GF-D8 (cell line): ENCODE measurements at regions not wholly inside any gene's neighbourhood (a gene's known extent, or its start where the extent isn't known, plus 50 kb on each side); places are given as distances from the start of the nearest gene placed in this dataset.

ENCODE experiments used
- DNase-seq: peaks from one replicate; lab custom pipeline; 2025; lab: John Stamatoyannopoulos, UW

DNA sequence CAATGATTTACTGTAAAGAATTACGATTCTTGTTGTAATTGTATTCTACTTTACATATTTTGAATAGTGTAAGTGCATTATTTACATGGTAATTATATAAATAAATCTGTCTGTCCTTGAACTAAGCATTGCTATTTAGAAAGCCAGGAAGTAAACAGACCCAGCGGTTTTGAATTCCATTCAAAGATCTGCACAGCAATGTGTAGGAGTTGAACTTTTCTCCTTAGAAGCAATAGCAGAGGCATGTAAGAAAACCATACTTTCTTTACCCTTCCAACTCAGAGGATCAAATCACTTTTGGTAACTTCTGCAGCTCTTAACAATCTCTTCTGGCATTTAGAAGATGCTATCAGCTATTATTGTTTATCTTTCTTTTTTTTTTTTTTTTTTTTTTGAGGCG, 109.2 kb upstream of the VRK2 start:
- no peak for DNase-seq

DNA sequence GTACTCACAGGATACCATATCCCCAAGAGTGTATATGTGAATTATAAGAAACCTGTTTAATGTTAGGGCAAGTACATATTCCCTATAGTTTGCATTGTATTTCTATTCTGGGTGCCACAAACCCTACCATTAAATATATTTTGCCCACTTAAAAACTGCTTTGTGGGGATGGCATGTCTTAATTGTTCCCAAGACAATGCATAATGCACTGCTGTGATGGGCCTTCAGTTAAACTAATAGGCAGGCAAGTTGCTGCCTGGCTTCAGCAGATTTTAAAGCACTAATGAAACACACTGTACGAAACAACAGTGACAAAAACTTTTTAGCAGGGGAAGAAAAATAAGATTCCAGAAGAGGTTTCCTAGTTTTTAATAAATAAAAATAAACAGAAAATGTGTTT, 104.8 kb upstream of the VRK2 start:
- DNase-seq: no peak

DNA sequence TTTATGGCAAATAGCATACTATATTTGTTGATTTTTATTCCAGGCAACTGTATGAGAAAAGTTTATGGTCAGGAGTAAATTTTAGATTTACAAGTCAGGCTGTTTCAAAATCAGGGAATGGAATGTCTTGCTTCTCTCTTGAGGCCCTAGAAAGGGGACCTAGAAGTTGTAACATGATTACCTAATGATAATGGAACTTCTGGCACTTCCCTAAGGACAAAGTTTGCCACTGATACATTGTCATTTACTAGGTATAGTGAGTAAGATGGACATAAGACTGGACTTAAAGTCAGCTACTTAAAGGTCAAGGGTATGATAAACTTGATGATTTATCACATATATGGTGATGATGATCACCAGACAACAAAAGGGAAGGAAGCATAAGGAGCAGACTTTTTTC, 103.3 kb upstream of the VRK2 start:
- DNase-seq: no peak

DNA sequence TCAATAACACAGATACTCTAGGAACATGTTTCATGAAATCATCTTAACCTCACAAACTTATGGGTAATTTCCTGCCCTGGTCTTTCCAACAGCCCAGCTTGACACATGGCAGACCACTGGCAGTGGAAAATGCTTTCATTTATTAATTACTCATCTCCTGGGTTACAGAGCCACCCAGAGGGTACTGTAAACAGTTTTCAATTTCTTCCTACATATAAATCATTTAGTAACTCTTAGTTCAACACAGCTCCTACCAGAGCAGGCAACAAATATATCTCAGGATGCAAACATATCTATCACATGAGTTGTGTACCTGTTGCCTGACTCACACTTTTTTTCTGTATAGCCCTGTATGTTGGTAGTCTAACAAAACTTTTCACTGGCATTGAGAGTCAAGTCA, 99.2 kb upstream of the VRK2 start:
- no peak for DNase-seq

DNA sequence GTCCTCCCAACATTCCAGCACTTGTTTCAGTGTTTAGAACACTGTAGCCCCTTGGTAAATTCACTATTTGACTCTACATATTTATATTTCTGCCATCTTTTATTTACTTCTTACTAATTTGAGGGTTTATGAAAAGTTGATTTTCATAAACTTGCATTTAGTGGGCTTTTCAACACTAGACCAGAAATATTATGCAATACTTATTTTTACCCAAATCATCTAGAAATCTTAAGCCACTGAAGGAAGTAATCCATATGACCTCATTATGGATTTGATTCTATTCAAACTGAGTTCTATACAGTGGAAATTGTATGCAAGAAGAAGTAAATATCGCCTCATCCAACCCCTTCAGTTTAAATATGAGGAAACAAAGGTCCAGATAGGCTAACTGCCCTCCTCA, 92.6 kb upstream of the VRK2 start:
- no peak for DNase-seq

DNA sequence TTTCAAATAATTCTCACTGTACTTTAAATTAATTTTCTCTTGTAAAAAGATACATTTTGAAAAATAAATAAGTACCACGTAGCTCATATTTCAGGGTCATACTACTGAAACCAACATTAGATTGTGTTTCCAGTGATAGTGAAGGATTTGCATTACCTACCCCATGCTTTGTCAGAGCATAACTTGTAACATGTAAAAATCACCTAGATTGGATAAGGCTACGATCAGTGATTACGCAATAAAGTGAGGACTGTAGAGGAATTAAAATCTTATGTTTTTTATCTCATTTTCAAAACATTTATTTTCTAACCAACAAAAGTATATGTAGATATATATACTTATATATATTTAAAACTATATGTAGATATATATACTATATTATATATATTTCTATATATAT, 89.4 kb upstream of the VRK2 start:
- DNase-seq: no peak

DNA sequence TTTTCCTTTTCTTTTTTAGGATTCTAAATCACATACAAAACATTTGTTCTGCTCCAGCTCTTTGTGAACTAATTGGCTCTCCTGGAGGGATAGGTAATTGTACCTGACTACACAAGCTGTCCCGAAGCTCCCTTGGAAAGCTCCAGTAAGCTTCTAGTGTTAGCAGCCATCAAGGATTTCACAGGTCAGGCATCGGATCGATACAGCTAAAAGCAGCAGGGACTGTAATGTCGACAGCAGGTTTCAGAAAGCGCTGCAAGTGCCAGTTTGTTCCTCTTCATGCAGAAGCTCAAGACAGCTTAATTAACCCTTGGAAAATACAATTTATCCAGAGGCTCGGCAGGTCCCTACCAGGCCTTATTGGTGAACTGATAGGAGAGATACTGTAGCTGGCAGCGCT, 87.2 kb upstream of the VRK2 start:
- no peak for DNase-seq

DNA sequence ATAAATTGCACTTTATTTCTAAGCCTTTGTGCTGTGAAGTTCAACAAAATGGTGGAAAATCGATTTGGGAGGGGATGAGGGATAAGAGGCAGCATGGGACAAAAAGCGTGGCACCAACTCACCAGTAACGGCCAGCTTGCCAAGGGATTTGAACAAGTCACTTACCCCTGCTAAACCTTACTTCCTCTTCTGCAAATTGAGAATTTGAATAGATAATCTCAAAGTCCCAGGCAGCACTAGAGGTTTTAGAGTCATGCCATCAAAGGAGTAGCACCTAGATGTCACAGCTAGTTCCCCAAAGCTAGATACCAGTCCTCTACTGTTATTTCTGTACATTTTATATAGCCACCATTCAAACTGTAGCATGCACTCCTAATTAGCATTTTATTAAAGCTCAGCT, 83.7 kb upstream of the VRK2 start:
- DNase-seq: no peak

DNA sequence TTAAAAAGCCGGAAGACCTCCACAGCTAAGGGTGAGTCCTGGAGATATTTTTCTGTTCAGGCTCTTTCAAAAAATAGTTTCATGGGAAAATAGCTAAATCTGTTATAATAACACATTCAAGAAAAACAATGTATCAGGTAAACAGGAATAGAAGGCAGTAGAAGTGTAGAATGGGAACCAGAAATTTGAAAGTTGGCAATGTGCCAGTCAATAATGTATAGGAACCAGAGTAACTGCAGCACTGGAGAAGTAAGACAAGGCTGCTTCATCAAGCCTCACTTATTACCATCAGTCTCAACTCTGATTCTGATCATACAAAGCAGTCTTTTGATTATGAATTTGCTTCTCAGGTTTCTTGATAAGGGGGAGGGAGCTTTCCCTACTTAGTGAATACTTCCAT, 81.4 kb upstream of the VRK2 start:
- DNase-seq: no peak

DNA sequence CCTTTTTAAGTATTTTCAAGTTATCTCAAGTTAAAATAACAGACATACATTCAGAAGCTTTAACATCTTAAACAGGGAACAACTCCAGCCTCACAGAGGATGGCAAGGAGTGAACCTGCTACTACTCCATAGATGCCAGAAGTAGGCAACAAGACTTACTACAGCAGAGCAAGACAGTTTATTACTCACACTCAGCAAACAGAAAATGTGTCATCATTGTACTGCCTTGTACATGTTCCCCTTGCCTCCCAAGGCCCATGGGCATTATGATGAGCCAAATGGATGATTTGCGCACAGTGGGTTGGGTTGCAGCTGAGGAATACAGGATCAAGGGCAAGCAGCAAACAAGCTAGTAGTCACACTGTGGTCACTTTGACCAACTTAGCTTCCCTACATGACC, 80.6 kb upstream of the VRK2 start:
- DNase-seq: no peak

DNA sequence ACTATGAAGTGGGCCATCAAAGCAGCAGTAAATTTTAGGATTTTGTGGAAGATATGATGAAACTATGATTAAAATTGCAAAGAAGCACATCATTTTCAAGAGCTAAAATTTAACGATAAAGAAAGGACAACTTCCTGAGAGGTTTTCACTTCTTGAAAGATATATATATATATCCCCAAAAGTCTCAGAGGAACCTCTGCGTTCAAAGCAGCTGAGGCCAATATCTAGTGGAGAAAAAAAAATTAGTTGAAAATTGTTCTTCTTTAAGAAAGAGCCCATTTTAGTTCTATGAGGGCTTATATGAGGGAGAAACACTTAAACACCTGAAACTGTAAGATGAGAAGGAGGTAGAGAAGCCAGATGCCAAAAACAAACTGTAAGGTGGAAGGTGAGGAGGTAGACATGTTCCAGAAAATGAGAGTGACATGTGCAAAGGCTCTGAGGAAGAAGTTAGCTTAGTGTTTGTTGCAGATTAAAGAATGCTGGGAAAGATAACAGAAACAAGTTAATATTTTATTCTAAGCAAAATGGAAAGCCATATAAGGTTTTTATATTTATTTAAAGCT, 72.9 kb upstream of the VRK2 start:
- DNase-seq: no peak

DNA sequence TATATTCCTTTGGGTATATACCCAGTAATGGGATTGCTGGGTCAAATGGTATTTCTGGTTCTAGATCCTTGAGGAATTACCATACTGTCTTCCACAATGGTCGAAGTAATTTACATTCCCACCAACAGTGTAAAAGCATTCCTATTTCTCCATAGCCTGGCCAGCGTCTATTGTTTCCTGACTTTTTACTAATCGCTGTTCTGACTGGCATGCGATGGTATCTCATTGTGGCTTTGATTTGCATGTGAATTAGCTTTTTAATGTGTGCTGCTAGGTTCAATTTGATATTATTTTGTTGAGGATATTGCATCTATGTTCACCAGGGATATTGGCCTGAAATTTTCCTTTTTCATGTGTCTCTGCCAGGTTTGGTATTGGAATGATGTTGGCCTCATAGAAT, 67.4 kb upstream of the VRK2 start:
- DNase-seq: no peak

DNA sequence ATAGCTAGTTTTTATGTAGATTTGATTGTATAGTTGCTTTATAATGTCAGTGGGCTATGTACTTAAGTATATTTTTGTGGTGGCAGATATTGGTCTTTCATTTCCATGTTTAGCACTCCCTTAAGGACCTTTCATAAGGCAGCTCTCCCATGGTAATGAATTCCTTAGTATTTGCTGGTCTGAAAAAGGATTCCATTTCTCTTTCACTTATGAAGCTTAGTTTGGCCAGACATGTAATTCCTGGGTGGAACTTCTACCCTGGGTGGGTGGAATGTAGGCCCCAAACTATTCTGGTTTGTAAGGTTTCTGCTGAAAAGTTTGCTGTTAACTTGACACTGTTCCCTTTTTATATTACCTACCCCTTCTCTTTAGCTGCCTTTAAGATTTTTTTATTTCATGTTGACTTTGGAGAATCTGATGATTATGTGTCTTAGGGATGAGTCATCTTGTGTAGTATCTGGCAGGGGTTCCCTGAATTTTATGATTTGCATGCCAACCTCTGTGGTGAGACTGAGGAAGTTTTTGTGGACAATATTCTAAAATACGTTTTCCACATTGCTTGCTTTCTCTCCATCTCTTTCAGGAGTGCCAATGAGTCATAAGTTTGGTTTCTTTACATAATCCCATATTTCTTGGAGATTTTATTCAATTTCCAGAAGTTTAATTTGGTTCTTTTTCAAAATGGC, 65.4 kb upstream of the VRK2 start:
- DNase-seq: no peak

DNA sequence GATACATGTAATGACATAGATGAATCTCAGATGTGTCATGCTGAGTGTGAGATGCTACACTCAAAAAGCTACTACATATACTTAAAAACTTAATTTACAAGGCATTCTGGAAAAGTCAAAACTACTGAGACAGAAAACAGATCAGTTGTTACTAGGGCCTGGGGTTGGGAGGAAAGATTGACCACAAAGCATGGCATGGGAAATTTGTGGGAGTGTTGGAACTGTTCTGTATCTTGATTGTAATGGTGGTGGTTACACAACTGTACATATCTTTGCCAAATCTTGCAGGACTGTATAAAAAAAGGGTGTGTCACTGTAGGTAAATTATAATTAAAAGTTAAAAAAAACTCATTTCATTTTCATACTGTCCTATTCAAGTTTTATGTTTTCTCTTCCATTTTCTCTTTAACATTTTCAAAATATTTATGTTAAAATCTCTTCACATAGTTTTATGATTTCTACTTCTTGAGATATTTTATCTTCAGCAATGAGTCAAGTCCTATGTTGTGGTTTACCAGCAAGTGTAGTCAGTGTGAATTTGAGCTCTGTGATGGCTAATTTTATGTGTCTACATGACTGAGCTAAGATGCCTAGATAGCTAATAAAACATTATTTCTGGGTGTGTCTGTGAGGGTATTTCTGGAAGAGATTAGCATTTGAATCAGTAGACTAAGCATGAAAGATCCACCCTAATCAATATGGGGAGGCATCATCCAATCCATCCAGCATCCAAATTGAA, 58.6 kb upstream of the VRK2 start:
- DNase-seq: no peak

DNA sequence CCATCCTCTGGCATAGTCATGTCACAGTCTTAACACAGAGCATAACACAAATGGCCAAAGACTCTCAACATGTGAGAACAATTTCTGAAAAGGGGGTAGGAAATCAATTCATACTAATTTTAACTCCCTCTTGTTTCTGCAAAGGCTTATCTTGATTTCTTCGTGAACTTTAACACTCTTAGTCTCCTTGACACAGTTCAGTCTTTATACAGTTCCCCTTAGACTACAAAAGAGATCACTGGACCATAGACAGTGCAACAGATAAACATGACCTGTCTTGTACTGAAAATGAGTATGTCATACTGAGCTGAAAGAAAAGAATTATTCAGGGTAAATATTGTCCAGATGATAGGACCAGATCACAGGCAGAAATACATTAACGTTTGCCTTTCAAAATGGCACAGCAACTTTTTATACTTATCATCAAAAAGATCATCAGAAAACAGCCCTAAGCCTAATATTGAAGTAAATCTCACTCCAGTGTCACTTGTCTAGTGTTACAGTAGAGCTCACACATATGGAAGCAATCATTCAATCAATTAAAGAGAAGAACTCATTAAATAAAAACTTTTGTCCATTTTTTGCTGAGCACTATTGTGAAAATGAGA, 56.4 kb upstream of the VRK2 start:
- DNase-seq: no peak
